Liver (tissue), 8 donors: ENCODE measurements at regions not wholly inside any gene's neighbourhood (a gene's known extent, or its start where the extent isn't known, plus 50 kb on each side); places are given as distances from the start of the nearest gene placed in this dataset.

Experiments used
- DNase-seq: peaks from one replicate; pipeline ENCODE4 v3.0.0-alpha.2; 2017; ENCODE audit warnings: low spot score
- H3K27ac ChIP-seq, 2 donors: one replicate each; pipeline ENCODE4 v1.7.0; 2013; ENCODE audit warnings: inconsistent platforms in 2 of 2, low read length in 2 of 2, control low read depth in 1 of 2, low read depth in 1 of 2, mild to moderate bottlenecking in 1 of 2
- H3K27me3 ChIP-seq, 4 donors: one replicate each; pipeline versions ENCODE4 v1.6.1 to v1.7.0; 2013; ENCODE audit warnings: low read length in 3 of 4, inconsistent platforms in 1 of 4, mild to moderate bottlenecking in 1 of 4, moderate library complexity in 1 of 4; ENCODE audit not compliant: control insufficient read depth in 4 of 4, insufficient read depth in 4 of 4
- H3K36me3 ChIP-seq, 4 donors: one replicate each; pipeline versions ENCODE4 v1.6.1 to v1.7.0; 2013; ENCODE audit warnings: low read length in 3 of 4, mild to moderate bottlenecking in 3 of 4, low read depth in 1 of 4, moderate library complexity in 1 of 4; ENCODE audit not compliant: control insufficient read depth in 4 of 4, insufficient read depth in 3 of 4
- H3K4me1 ChIP-seq, 4 donors: one replicate each; pipeline versions ENCODE4 v1.6.1 to v1.7.0; 2013; ENCODE audit warnings: low read length in 3 of 4, mild to moderate bottlenecking in 3 of 4, moderate library complexity in 1 of 4; ENCODE audit not compliant: control insufficient read depth in 4 of 4, insufficient read depth in 4 of 4
- H3K4me3 ChIP-seq, 3 donors: one replicate each; pipeline versions ENCODE4 v1.6.1 to v1.7.0; 2013; ENCODE audit warnings: low read length in 3 of 3, control low read depth in 1 of 3, low read depth in 1 of 3, mild to moderate bottlenecking in 1 of 3
- H3K9ac ChIP-seq, 2 donors: one replicate each; pipeline ENCODE4 v1.7.0; 2013; ENCODE audit warnings: low read length in 2 of 2, mild to moderate bottlenecking in 2 of 2, moderate library complexity in 2 of 2, control low read depth in 1 of 2, low read depth in 1 of 2
- H3K9me3 ChIP-seq, 4 donors: one replicate each; pipeline versions ENCODE4 v1.6.1 to v1.7.0; 2013; ENCODE audit warnings: low read length in 3 of 4; ENCODE audit not compliant: control insufficient read depth in 4 of 4
- CTCF ChIP-seq: fragments of 150-350 bp; IDR thresholded peaks from 2 replicates; pipeline ENCODE4 v1.5.1; 2017; ENCODE audit warnings: improper control_type of control experiment, low read depth, low read length; ENCODE audit not compliant: missing input control
- EGR1 ChIP-seq, 2 donors: IDR thresholded peaks; 2 replicates each; pipeline ENCODE4 v1.6.1; 2016 to 2018; ENCODE audit warnings: antibody characterized with exemption in 2 of 2, low read depth in 2 of 2
- FOXA1 ChIP-seq: IDR thresholded peaks from 2 replicates; pipeline ENCODE4 v1.6.1; 2016; ENCODE audit warnings: antibody characterized with exemption
- FOXA2 ChIP-seq: IDR thresholded peaks from 2 replicates; pipeline ENCODE4 v1.6.1; 2016; ENCODE audit warnings: antibody characterized with exemption
- HNF4A ChIP-seq, 2 donors: conservative IDR thresholded peaks; 2 replicates each; pipeline ENCODE4 v1.6.1; 2016; ENCODE audit warnings: antibody characterized with exemption in 2 of 2, mild to moderate bottlenecking in 2 of 2
- HNF4G ChIP-seq: IDR thresholded peaks from 2 replicates; pipeline ENCODE4 v1.6.1; 2016; ENCODE audit warnings: antibody characterized with exemption
- JUND ChIP-seq, 2 donors: IDR thresholded peaks; 2 replicates each; pipeline ENCODE4 v1.6.1; 2016; ENCODE audit warnings: antibody characterized with exemption in 2 of 2
- MAX ChIP-seq: IDR thresholded peaks from 2 replicates; pipeline ENCODE4 v1.6.1; 2016; ENCODE audit warnings: antibody characterized with exemption
- RAD21 ChIP-seq, 2 donors: IDR thresholded peaks; 2 replicates each; pipeline ENCODE4 v1.6.1; 2016; ENCODE audit warnings: antibody characterized with exemption in 2 of 2, mild to moderate bottlenecking in 2 of 2
- REST ChIP-seq: IDR thresholded peaks from 2 replicates; pipeline ENCODE4 v1.6.1; 2016; ENCODE audit warnings: antibody characterized with exemption, mild to moderate bottlenecking
- SP1 ChIP-seq: IDR thresholded peaks from 2 replicates; pipeline ENCODE4 v1.6.1; 2018; ENCODE audit warnings: antibody characterized with exemption, mild to moderate bottlenecking
- TAF1 ChIP-seq: conservative IDR thresholded peaks from 2 replicates; pipeline ENCODE4 v1.6.1; 2016; ENCODE audit warnings: antibody characterized with exemption, mild to moderate bottlenecking
- YY1 ChIP-seq: IDR thresholded peaks from 2 replicates; pipeline ENCODE4 v1.6.1; 2016; ENCODE audit warnings: antibody characterized with exemption, mild to moderate bottlenecking
- ZBTB33 ChIP-seq: IDR thresholded peaks from 2 replicates; pipeline ENCODE4 v1.6.1; 2016; ENCODE audit warnings: antibody characterized with exemption
- WGBS: extraction: QIAGEN DNeasy Blood & Tissue Kit; methylation state at CpG from one replicate; pipeline ENCODE4 v1.1.7; 2013; 5-methylcytosine and 5-hydroxymethylcytosine counted together
- donor health status: healthy.
- donor health status: healthy.
- donor health status: healthy.
- donor health status: healthy.
- donor health status: healthy.

GRCh38 chr16:54719624-54720023, 211.0 kb upstream of the IRX5 start:
- H3K4me1 ChIP-seq = no peaks in the 10 kb centered on the region
- no peak overlapping the region for H3K4me3 ChIP-seq
- 88% methylated on average over 10 of the region's 10 CpGs for whole genome bisulfite sequencing
- no peaks in the 10 kb centered on the region for H3K27me3 ChIP-seq
- TF ChIP-seq ZBTB33 = no peak
- no peak for TF ChIP-seq MAX
- TF ChIP-seq JUND (IDR thresholded peaks at IDR 0.05) = no peak
- TF ChIP-seq YY1 = no peak
- TF ChIP-seq EGR1 (IDR thresholded peaks at IDR 0.05; ENCODE audit: low read depth in 2 of 2) = no peak
- no peak overlapping the region for H3K9ac ChIP-seq
- no peak overlapping the region for H3K27ac ChIP-seq
- no peak for DNase-seq
- H3K9me3 ChIP-seq = peaks cover 0 to 5% (median 1%) of the 10 kb centered on the region in 4 donors
- H3K36me3 ChIP-seq = no peaks in the 10 kb centered on the region

- Histone ChIP-seq H3K27ac (no peak overlapping the region), H3K9ac (no peak overlapping the region), H3K27me3 (no peaks in the 10 kb centered on the region), H3K4me3 (no peak overlapping the region), H3K4me1 (no peaks in the 10 kb centered on the region), H3K9me3 (peaks cover 0 to 5% (median 1%) of the 10 kb centered on the region in 4 donors), H3K36me3 (no peaks in the 10 kb centered on the region)
- WGBS = 92% methylated on average over 12 of the region's 12 CpGs
- TF ChIP-seq FOXA2 (no peak), HNF4A (conservative IDR thresholded peaks at IDR 0.05) (no peak), HNF4G (no peak), ZBTB33 (no peak), SP1 (no peak), YY1 (no peak), FOXA1 (no peak), REST (no peak), MAX (no peak), TAF1 (no peak), CTCF (no peak), RAD21 (IDR thresholded peaks at IDR 0.05) (no peak)
- no peak for DNase-seq
Observed at GRCh38 chr16:54718376-54718775, 212.3 kb upstream of the IRX5 start.
